ENCODE measurements at regions not wholly inside any gene's neighbourhood (a gene's known extent, or its start where the extent isn't known, plus 50 kb on each side); places are given as distances from the start of the nearest gene placed in this dataset.

DNA sequence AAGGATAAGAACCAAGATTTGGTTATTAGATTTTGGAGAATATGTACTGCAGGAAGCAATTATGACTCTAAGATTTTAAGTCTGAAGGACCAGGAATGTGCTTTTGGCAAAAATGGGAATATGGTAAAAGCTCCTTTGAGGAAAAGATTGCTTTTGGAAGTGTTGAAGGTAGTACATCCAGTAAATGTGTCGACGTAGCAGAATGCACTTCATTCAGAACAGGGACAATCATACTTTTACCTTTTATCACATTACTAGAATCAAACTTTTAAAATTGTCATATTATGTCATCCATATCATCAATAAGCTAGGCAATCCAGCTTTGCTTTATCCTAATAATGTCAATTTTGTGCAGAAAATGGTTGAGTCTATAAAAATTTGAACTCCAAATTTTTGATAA lies 74.3 kb upstream of the MSTN start:
- H3K27ac ChIP-seq (ENCODE audit: low read depth, low read length) = no peak overlapping the region
- Mint-ChIP-seq H3K4me3 (no peak overlapping the region), H3K27ac (no peak overlapping the region)

GRCh38 chr2:190136259-190136658 lies 73.7 kb upstream of the MSTN start:
- H3K4me1 Mint-ChIP-seq = no peaks in the 10 kb centered on the region
- no peak overlapping the region for H3K4me3 ChIP-seq (ENCODE audit: low read length in 2 of 2)
- H3K9me3 Mint-ChIP-seq = peaks cover under 1 to 29% (median 15%) of the 10 kb centered on the region in 8 donors
- H3K4me3 Mint-ChIP-seq = no peak overlapping the region
- no peak overlapping the region for H3K27ac ChIP-seq (ENCODE audit: low read depth, low read length)
- intact Hi-C loops (cut with micrococcal nuclease) = no loop called here
- no peaks in the 10 kb centered on the region for H3K4me1 ChIP-seq (ENCODE audit: insufficient read depth, low read length)
- H3K27ac Mint-ChIP-seq = no peak overlapping the region
- POLR2A ChIA-PET (ENCODE audit: partially characterized antibody) = no interaction called here
- CTCF ChIA-PET (ENCODE audit: partially characterized antibody) = interaction anchor here (1.3 kb wide), 1 partner anchor 9 kb away, joined by 4 read pairs; no protein-coding TSS in a partner anchor
- no peak for DNase-seq
- peaks cover 0 to 3% of the 10 kb centered on the region in 2 donors for H3K9me3 ChIP-seq (ENCODE audit: control insufficient read depth in 1 of 2, low read length in 2 of 2)
- H3K27me3 ChIP-seq (ENCODE audit: insufficient read depth, low read length) = no peaks in the 10 kb centered on the region
- peaks cover 0 to 3% of the 10 kb centered on the region in 2 donors for H3K27me3 Mint-ChIP-seq
- no peaks in the 10 kb centered on the region for H3K36me3 ChIP-seq (ENCODE audit: insufficient read depth, low read length)
- peaks cover 1 to 11% of the 10 kb centered on the region in 2 donors for H3K36me3 Mint-ChIP-seq

More for the DNA sequence above, 74.3 kb upstream of the MSTN start:
- H3K9me3 Mint-ChIP-seq = peaks cover 3 to 35% (median 19%) of the 10 kb centered on the region in 8 donors
- no peaks in the 10 kb centered on the region for H3K4me1 Mint-ChIP-seq
- ChIA-PET CTCF (ENCODE audit: partially characterized antibody) (interaction anchor here (1.3 kb wide), 1 partner anchor 10 kb away, joined by 4 read pairs; no protein-coding TSS in a partner anchor), POLR2A (ENCODE audit: partially characterized antibody) (no interaction called here)
- intact Hi-C loops (cut with micrococcal nuclease) = no loop called here
- Histone ChIP-seq H3K4me1 (ENCODE audit: insufficient read depth, low read length) (no peaks in the 10 kb centered on the region), H3K9me3 (ENCODE audit: control insufficient read depth in 1 of 2, low read length in 2 of 2) (peaks cover 0 to 3% of the 10 kb centered on the region in 2 donors), H3K4me3 (ENCODE audit: low read length in 2 of 2) (no peak overlapping the region), H3K36me3 (ENCODE audit: insufficient read depth, low read length) (no peaks in the 10 kb centered on the region), H3K27me3 (ENCODE audit: insufficient read depth, low read length) (no peaks in the 10 kb centered on the region)
- DNase-seq = no peak
- H3K27me3 Mint-ChIP-seq = peaks cover 0 to 3% of the 10 kb centered on the region in 2 donors
- peaks cover 2 to 15% of the 10 kb centered on the region in 2 donors for H3K36me3 Mint-ChIP-seq

DNA sequence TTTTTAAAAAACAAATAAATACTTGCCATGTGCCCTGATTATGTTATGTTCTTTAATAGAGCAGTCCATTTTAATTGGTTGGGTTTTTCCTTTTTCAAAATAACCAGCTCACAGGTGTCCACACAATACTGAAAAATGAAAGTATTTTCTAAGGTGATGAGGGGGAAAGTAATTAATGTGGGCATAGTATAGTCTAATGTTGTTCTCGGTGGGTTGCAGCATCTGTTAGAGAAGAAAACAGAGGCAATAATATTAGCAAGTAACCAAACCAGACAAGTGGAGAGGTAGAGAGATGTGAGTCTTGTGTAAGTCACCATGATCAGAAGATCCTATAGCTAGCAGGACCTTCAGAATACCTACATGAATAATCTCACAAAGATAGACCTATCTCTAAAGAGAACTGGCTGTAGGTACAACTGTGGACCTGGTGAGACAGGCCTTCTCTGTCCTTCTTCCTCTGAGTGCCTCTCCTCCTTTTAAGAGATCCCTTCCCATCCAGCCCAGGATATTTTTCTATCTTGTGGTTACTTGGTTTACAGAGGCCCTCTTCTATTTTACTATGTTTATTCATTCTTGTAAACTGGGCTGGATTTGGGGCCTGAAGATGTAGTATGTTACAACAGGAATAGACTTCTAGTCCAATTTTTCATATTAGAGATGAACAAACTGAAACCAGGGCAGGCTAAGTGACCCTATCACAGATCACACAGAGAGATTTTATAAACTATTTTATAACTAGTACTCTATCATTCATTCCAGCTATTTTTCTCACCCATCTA lies 67.1 kb upstream of the MSTN start:
- no peak for DNase-seq
- ChIA-PET CTCF (ENCODE audit: partially characterized antibody) (interaction anchor here (0.9 kb wide), 1 partner anchor 41 kb away, joined by 3 read pairs; no protein-coding TSS in a partner anchor), POLR2A (ENCODE audit: partially characterized antibody) (no interaction called here)
- Histone ChIP-seq H3K27me3 (ENCODE audit: insufficient read depth, low read length) (no peaks in the 10 kb centered on the region), H3K27ac (ENCODE audit: low read depth, low read length) (no peak overlapping the region), H3K4me3 (ENCODE audit: low read length in 2 of 2) (no peak overlapping the region), H3K36me3 (ENCODE audit: insufficient read depth, low read length) (no peaks in the 10 kb centered on the region), H3K4me1 (ENCODE audit: insufficient read depth, low read length) (no peaks in the 10 kb centered on the region), H3K9me3 (ENCODE audit: control insufficient read depth in 1 of 2, low read length in 2 of 2) (no peaks in the 10 kb centered on the region)
- no peaks in the 10 kb centered on the region for H3K27me3 Mint-ChIP-seq
- no peaks in the 10 kb centered on the region for H3K36me3 Mint-ChIP-seq
- H3K9me3 Mint-ChIP-seq = no peaks in the 10 kb centered on the region
- no peaks in the 10 kb centered on the region for H3K4me1 Mint-ChIP-seq
- intact Hi-C loops (cut with micrococcal nuclease) = no loop called here
- no peak overlapping the region for H3K27ac Mint-ChIP-seq
- no peak overlapping the region for H3K4me3 Mint-ChIP-seq

GRCh38 chr2:190127651-190128050 lies 65.1 kb upstream of the MSTN start:
- Histone ChIP-seq H3K4me1 (ENCODE audit: insufficient read depth, low read length) (no peaks in the 10 kb centered on the region), H3K36me3 (ENCODE audit: insufficient read depth, low read length) (no peaks in the 10 kb centered on the region), H3K4me3 (ENCODE audit: low read length in 2 of 2) (no peak overlapping the region), H3K27ac (ENCODE audit: low read depth, low read length) (no peak overlapping the region), H3K27me3 (ENCODE audit: insufficient read depth, low read length) (no peaks in the 10 kb centered on the region), H3K9me3 (ENCODE audit: control insufficient read depth in 1 of 2, low read length in 2 of 2) (no peaks in the 10 kb centered on the region)
- ChIA-PET CTCF (ENCODE audit: partially characterized antibody) (interaction anchor here (1.2 kb wide), 1 partner anchor 9 kb away, joined by 4 read pairs; no protein-coding TSS in a partner anchor), POLR2A (ENCODE audit: partially characterized antibody) (no interaction called here)
- no peak overlapping the region for H3K4me3 Mint-ChIP-seq
- H3K27ac Mint-ChIP-seq = no peak overlapping the region
- intact Hi-C loops (cut with micrococcal nuclease) = no loop called here
- H3K4me1 Mint-ChIP-seq = peaks cover 0 to under 1% (median 0%) of the 10 kb centered on the region in 4 donors
- DNase-seq = no peak
- no peaks in the 10 kb centered on the region for H3K36me3 Mint-ChIP-seq
- H3K9me3 Mint-ChIP-seq = no peaks in the 10 kb centered on the region
- no peaks in the 10 kb centered on the region for H3K27me3 Mint-ChIP-seq

- no peaks in the 10 kb centered on the region for H3K27me3 ChIP-seq (ENCODE audit: insufficient read depth, low read length)
- Mint-ChIP-seq H3K9me3 (no peaks in the 10 kb centered on the region), H3K4me1 (peaks cover 0 to 8% (median 5%) of the 10 kb centered on the region in 4 donors), H3K4me3 (no peak overlapping the region), H3K27ac (no peak overlapping the region), H3K27me3 (no peaks in the 10 kb centered on the region), H3K36me3 (no peaks in the 10 kb centered on the region)
- H3K27ac ChIP-seq (ENCODE audit: low read depth, low read length) = no peak overlapping the region
- no peaks in the 10 kb centered on the region for H3K4me1 ChIP-seq (ENCODE audit: insufficient read depth, low read length)
- H3K4me3 ChIP-seq (ENCODE audit: low read length in 2 of 2) = no peak overlapping the region
- no peaks in the 10 kb centered on the region for H3K9me3 ChIP-seq (ENCODE audit: control insufficient read depth in 1 of 2, low read length in 2 of 2)
- CTCF ChIA-PET (ENCODE audit: partially characterized antibody) = interaction anchor here (1.2 kb wide), 1 partner anchor 10 kb away, joined by 4 read pairs; no protein-coding TSS in a partner anchor
- DNase-seq = no peak
- H3K36me3 ChIP-seq (ENCODE audit: insufficient read depth, low read length) = no peaks in the 10 kb centered on the region
- POLR2A ChIA-PET (ENCODE audit: partially characterized antibody) = no interaction called here
- intact Hi-C loops (cut with micrococcal nuclease) = no loop called here
Measured at GRCh38 chr2:190126798-190127197, 64.3 kb upstream of the MSTN start.

DNA sequence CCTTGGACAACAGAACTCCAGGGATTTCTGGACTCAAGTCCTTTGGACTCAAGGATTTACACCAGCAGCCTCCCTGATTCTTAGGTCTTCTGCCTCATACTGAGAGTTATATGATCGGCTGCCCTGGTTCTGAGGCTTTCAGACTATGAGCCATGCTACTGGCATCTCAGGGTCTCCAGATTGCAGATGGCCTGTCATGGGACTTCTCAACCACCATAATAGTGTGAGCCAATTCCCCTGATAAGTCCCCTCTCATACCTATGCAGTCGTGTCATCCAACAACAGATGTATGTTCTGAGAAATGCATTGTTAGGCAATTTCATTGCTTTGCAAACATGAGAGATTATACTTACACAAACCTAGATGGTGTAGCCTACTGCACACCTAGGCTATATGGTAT lies 61.4 kb upstream of the MSTN start:
- H3K27me3 ChIP-seq (ENCODE audit: insufficient read depth, low read length) = no peaks in the 10 kb centered on the region
- H3K4me3 ChIP-seq (ENCODE audit: low read length in 2 of 2) = no peak overlapping the region
- H3K27me3 Mint-ChIP-seq = no peaks in the 10 kb centered on the region
- no peaks in the 10 kb centered on the region for H3K9me3 Mint-ChIP-seq
- no peak overlapping the region for H3K27ac Mint-ChIP-seq
- ChIA-PET POLR2A (ENCODE audit: partially characterized antibody) (no interaction called here), CTCF (ENCODE audit: partially characterized antibody) (no interaction called here)
- peaks cover 0 to 16% (median 11%) of the 10 kb centered on the region in 4 donors for H3K4me1 Mint-ChIP-seq
- H3K4me3 Mint-ChIP-seq = no peak overlapping the region
- H3K36me3 ChIP-seq (ENCODE audit: insufficient read depth, low read length) = no peaks in the 10 kb centered on the region
- DNase-seq = no peak
- H3K4me1 ChIP-seq (ENCODE audit: insufficient read depth, low read length) = no peaks in the 10 kb centered on the region
- intact Hi-C loops (cut with micrococcal nuclease) = no loop called here
- no peaks in the 10 kb centered on the region for H3K9me3 ChIP-seq (ENCODE audit: control insufficient read depth in 1 of 2, low read length in 2 of 2)
- H3K36me3 Mint-ChIP-seq = no peaks in the 10 kb centered on the region
- no peak overlapping the region for H3K27ac ChIP-seq (ENCODE audit: low read depth, low read length)

DNA sequence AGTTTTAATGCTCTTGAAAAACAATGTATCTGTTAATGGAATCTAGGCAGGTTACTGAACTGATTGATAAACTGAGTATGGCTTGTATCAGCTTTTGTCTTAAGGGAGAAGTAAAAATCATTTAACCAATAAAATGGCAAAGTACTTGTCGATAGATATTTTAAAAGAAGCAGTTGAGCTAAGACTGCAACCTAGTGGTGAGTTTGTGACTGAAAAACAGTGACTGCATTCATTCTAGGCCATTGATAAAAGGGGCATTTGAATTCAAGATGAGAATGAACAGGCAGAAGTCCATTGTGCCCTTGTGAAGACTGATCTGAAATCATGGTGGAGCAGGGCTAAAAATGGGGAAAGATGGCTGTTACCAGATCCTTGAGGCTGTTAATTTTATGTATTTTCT lies 59.4 kb upstream of the MSTN start:
- DNase-seq = no peak
- H3K4me3 ChIP-seq (ENCODE audit: low read length in 2 of 2) = no peak overlapping the region
- no peaks in the 10 kb centered on the region for H3K9me3 Mint-ChIP-seq
- H3K27me3 ChIP-seq (ENCODE audit: insufficient read depth, low read length) = no peaks in the 10 kb centered on the region
- no peaks in the 10 kb centered on the region for H3K4me1 ChIP-seq (ENCODE audit: insufficient read depth, low read length)
- ChIA-PET POLR2A (ENCODE audit: partially characterized antibody) (no interaction called here), CTCF (ENCODE audit: partially characterized antibody) (interaction anchor here (0.5 to 2.5 kb wide), 5 partner anchors 11 to 371 kb away, joined by 3 to 9 read pairs (median 3); no protein-coding TSS in a partner anchor)
- H3K36me3 ChIP-seq (ENCODE audit: insufficient read depth, low read length) = no peaks in the 10 kb centered on the region
- no peak overlapping the region for H3K27ac ChIP-seq (ENCODE audit: low read depth, low read length)
- H3K36me3 Mint-ChIP-seq = no peaks in the 10 kb centered on the region
- peaks cover 0 to 2% of the 10 kb centered on the region in 2 donors for H3K27me3 Mint-ChIP-seq
- no peak overlapping the region for H3K27ac Mint-ChIP-seq
- H3K9me3 ChIP-seq (ENCODE audit: control insufficient read depth in 1 of 2, low read length in 2 of 2) = no peaks in the 10 kb centered on the region
- H3K4me1 Mint-ChIP-seq = peaks cover 0 to 16% (median 12%) of the 10 kb centered on the region in 4 donors
- intact Hi-C loops (cut with micrococcal nuclease) = no loop called here
- H3K4me3 Mint-ChIP-seq = no peak overlapping the region

All from CD4-positive, alpha-beta memory T cell (primary cell).